ENCODE measurements at regions not wholly inside any gene's neighbourhood (a gene's known extent, or its start where the extent isn't known, plus 50 kb on each side); places are given as distances from the start of the nearest gene placed in this dataset.

DNA sequence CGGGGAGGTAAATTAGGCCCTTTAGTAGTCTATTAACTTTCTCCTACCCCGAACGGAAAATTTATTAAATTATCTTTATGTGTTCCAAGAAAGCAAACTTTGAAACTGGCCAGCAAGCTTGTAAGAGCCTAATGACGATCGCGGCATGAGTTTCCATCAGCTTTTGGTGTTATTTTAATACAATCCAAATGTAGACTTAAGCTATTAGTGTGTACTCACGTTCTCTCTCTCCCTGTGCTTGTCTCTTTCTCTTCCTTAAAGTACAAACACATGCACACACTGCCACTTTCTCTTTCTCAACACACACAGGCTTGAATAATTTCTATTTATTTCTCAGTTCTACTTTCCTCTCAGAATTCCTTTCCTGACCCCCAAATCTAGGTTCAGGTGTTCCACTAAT lies 108.8 kb upstream of the MME start:
- Histone ChIP-seq H3K4me3 (no peak overlapping the region), H3K4me1 (peaks cover 0 to 23% (median 4%) of the 10 kb centered on the region in 4 donors), H3K27ac (peak overlapping the region in 3 of 4 donors; percentile 41 to 65 (median 45)), H3K36me3 (no peaks in the 10 kb centered on the region), H3K9me3 (no peaks in the 10 kb centered on the region), H3K27me3 (no peaks in the 10 kb centered on the region)
- WGBS, 2 donors = 61 to 62% methylated on average over 7 of the region's 7 CpGs
- TF ChIP-seq POLR2A (IDR thresholded peaks at IDR 0.05) (no peak), EP300 (IDR thresholded peaks at IDR 0.05) (no peak)
- TF ChIP-seq, protein P1, sequence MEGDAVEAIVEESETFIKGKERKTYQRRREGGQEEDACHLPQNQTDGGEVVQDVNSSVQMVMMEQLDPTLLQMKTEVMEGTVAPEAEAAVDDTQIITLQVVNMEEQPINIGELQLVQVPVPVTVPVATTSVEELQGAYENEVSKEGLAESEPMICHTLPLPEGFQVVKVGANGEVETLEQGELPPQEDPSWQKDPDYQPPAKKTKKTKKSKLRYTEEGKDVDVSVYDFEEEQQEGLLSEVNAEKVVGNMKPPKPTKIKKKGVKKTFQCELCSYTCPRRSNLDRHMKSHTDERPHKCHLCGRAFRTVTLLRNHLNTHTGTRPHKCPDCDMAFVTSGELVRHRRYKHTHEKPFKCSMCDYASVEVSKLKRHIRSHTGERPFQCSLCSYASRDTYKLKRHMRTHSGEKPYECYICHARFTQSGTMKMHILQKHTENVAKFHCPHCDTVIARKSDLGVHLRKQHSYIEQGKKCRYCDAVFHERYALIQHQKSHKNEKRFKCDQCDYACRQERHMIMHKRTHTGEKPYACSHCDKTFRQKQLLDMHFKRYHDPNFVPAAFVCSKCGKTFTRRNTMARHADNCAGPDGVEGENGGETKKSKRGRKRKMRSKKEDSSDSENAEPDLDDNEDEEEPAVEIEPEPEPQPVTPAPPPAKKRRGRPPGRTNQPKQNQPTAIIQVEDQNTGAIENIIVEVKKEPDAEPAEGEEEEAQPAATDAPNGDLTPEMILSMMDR (IDR thresholded peaks at IDR 0.05) = no peak
- DNase-seq (ENCODE audit: low spot score in 2 of 2) = no peak

DNA sequence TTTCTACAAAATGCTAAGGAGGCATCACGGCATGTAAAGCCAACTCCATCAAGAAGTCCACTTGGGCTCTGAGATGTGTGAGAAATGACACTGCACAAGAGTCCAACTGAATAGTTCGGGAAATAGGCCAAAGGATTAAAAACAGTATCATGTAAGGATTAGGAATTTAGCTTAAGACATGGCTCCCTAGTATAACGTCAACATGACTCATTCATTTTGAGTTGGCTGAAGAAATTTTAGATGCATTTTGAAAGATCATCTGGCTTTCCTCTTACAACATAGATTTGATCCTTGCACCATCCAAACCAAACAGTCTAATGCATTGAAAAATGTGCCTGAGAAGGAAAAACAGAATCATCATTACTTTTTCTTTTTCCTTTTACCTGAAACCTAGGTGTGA lies 109.3 kb upstream of the MME start:
- DNase-seq (ENCODE audit: low spot score in 2 of 2) = no peak
- no peak for TF ChIP-seq POLR2A (IDR thresholded peaks at IDR 0.05)
- TF ChIP-seq, protein P1 (IDR thresholded peaks at IDR 0.05) = no peak
- peak in 1 of 2 donors; percentile 11 for TF ChIP-seq EP300 (IDR thresholded peaks at IDR 0.05)
- Histone ChIP-seq H3K36me3 (no peaks in the 10 kb centered on the region), H3K4me1 (peaks cover 0 to 23% (median 4%) of the 10 kb centered on the region in 4 donors), H3K27me3 (no peaks in the 10 kb centered on the region), H3K4me3 (no peak overlapping the region), H3K27ac (peak overlapping the region in 3 of 4 donors; percentile 41 to 67 (median 65)), H3K9me3 (no peaks in the 10 kb centered on the region)
- WGBS, 2 donors = 72 to 79% methylated on average over 3 of the region's 3 CpGs

DNA sequence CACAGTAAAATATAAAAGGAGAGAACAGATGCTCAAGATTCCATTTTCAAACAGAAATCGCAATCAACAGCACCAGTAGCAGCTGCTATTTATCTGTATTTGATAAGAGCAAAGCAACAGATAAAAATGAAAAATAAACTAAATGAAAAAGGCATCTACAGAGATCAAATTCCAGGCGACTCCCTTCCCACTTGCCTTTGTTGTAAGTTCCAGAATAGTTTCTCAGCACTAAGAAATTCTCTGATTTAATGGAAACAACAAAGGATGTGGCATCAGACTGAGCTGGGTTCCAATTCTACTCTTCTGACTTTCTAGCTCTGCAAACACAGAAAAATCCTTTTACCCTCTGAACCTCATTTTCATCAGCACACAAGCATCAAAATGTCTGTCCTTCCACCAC lies 110.8 kb upstream of the MME start:
- H3K4me1 ChIP-seq = peaks cover 0 to 23% (median 4%) of the 10 kb centered on the region in 4 donors
- no peak overlapping the region for H3K27ac ChIP-seq
- no peaks in the 10 kb centered on the region for H3K36me3 ChIP-seq
- H3K27me3 ChIP-seq = no peaks in the 10 kb centered on the region
- no peaks in the 10 kb centered on the region for H3K9me3 ChIP-seq
- WGBS, 2 donors = 73% methylated on average over 2 of the region's 2 CpGs
- TF ChIP-seq POLR2A (IDR thresholded peaks at IDR 0.05) (no peak), EP300 (IDR thresholded peaks at IDR 0.05) (no peak)
- TF ChIP-seq, protein P1 (IDR thresholded peaks at IDR 0.05) = no peak
- H3K4me3 ChIP-seq = no peak overlapping the region
- DNase-seq (ENCODE audit: low spot score in 2 of 2) = no peak

DNA sequence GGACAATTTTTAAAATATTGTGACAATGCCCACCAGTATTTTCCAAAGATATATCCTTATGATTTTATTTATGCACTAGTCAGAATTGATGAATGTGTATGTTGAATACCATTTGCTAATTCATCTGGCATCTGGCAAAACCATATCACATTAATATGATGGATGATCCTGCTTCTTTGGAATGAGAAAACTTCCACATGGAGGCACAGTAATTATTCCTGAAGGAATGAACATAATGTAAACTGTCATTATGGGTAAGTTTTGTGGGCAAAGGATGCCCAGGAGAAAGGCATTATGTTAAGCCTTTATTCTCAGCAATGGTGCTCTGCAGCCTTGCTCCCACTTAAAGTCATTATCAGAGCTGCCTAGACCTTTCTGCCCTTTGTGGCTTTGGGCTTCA lies 113.0 kb upstream of the MME start:
- Histone ChIP-seq H3K9me3 (no peaks in the 10 kb centered on the region), H3K27me3 (no peaks in the 10 kb centered on the region), H3K27ac (no peak overlapping the region), H3K4me3 (no peak overlapping the region), H3K4me1 (peaks cover 0 to 13% (median 4%) of the 10 kb centered on the region in 4 donors), H3K36me3 (no peaks in the 10 kb centered on the region)
- no peak for DNase-seq (ENCODE audit: low spot score in 2 of 2)
- TF ChIP-seq, protein P1 (IDR thresholded peaks at IDR 0.05) = no peak
- TF ChIP-seq EP300 (IDR thresholded peaks at IDR 0.05) (no peak), POLR2A (IDR thresholded peaks at IDR 0.05) (no peak)

DNA sequence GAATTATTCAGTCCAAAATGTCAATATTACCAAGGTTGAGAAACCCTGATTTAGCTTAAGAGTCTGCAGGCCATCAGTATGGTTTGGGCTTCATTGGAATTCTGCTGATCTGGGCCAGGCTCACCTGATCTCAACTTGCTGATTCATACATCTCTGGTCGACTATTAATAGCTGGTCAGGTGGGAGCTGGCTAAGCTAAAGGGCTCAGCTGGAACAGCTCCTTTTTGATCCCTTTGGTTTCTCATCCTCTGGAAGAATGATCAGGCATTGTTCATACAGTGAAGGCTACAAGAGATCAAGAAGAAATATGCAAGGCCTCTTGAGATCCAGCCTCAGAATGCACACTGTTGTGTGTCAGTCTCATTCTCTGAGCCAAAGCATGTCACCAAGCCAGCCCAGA lies 123.3 kb upstream of the MME start:
- WGBS, 2 donors = 26 to 50% methylated on average over 1 of the region's 1 CpG
- no peaks in the 10 kb centered on the region for H3K4me1 ChIP-seq
- no peak for DNase-seq (ENCODE audit: low spot score in 2 of 2)
- TF ChIP-seq POLR2A (IDR thresholded peaks at IDR 0.05) = no peak
- TF ChIP-seq EP300 (IDR thresholded peaks at IDR 0.05) = no peak
- TF ChIP-seq, protein P1 (IDR thresholded peaks at IDR 0.05) = no peak
- no peak overlapping the region for H3K27ac ChIP-seq
- no peaks in the 10 kb centered on the region for H3K27me3 ChIP-seq
- no peak overlapping the region for H3K4me3 ChIP-seq
- no peaks in the 10 kb centered on the region for H3K36me3 ChIP-seq
- peaks cover 0 to 3% (median 0%) of the 10 kb centered on the region in 4 donors for H3K9me3 ChIP-seq
